ENCODE measurements at regions not wholly inside any gene's neighbourhood (a gene's known extent, or its start where the extent isn't known, plus 50 kb on each side); places are given as distances from the start of the nearest gene placed in this dataset.
"Not testable (repeated sequence)": the region's sequence is repeated elsewhere in the genome, so short reads cannot be mapped to it uniquely, and the experiment has no call there.

DNA sequence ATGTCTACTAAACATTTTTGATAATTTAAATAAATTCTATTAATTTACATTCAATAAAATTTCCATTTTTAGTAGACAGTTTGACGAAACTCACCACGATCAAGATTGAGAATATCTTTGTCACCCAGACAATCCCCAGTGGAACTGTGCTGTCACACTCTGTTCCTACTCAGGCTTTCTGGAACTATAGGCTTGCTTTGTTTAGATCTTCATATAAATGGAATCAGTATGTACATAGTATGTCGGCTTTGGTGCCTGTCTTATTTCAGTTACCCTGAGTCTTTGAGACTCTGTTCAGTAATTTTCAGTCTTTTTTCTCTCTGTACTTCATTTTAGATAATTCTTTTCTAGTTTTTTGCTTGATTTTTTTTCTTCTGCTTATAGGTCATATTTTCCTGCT lies 163.5 kb upstream of the EMCN start:
- H3K27ac Mint-ChIP-seq: no peak overlapping the region
- no peak for DNase-seq
- H3K9me3 Mint-ChIP-seq: peaks cover 2% of the 10 kb centered on the region
- no peaks in the 10 kb centered on the region for H3K4me1 Mint-ChIP-seq (ENCODE audit: low read depth)
- no peaks in the 10 kb centered on the region for H3K36me3 Mint-ChIP-seq (ENCODE audit: low read depth)
- no peak overlapping the region for H3K4me3 Mint-ChIP-seq
- no peaks in the 10 kb centered on the region for H3K27me3 Mint-ChIP-seq

GRCh38 chr4:100679926-100680325 lies 162.1 kb upstream of the EMCN start:
- peaks cover 2% of the 10 kb centered on the region for H3K9me3 Mint-ChIP-seq
- H3K4me1 Mint-ChIP-seq (ENCODE audit: low read depth): no peaks in the 10 kb centered on the region
- no peak for DNase-seq
- H3K36me3 Mint-ChIP-seq (ENCODE audit: low read depth): no peaks in the 10 kb centered on the region
- H3K27me3 Mint-ChIP-seq: no peaks in the 10 kb centered on the region
- no peak overlapping the region for H3K4me3 Mint-ChIP-seq
- H3K27ac Mint-ChIP-seq: no peak overlapping the region

GRCh38 chr4:100674976-100675375 lies 157.2 kb upstream of the EMCN start:
- H3K9me3 Mint-ChIP-seq: no peaks in the 10 kb centered on the region
- no peaks in the 10 kb centered on the region for H3K36me3 Mint-ChIP-seq (ENCODE audit: low read depth)
- DNase-seq: no peak
- no peaks in the 10 kb centered on the region for H3K4me1 Mint-ChIP-seq (ENCODE audit: low read depth)
- H3K4me3 Mint-ChIP-seq: no peak overlapping the region
- no peak overlapping the region for H3K27ac Mint-ChIP-seq
- no peaks in the 10 kb centered on the region for H3K27me3 Mint-ChIP-seq

DNA sequence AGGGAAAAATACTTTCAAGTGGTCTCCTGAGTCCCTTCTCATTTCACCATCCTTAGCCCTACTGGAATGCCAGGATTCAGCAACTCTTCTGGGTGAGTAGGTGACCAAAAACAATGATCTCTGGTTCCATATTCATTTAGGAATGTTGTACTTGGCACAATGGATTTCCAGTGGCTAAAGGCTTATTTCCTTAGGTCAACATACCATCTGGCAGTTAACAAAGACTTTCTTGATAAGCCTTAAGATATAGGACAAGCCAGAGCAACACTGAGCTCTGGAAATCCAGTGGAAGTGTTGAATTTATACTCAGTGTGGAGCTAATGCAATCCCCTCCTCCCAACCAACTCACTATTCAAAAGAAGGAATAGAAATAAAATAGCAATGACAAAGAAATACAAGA lies 139.4 kb upstream of the EMCN start:
- H3K4me1 Mint-ChIP-seq (ENCODE audit: low read depth): no peaks in the 10 kb centered on the region
- H3K27me3 Mint-ChIP-seq: peaks cover 9% of the 10 kb centered on the region
- DNase-seq: no peak
- no peak overlapping the region for H3K27ac Mint-ChIP-seq
- no peaks in the 10 kb centered on the region for H3K36me3 Mint-ChIP-seq (ENCODE audit: low read depth)
- H3K4me3 Mint-ChIP-seq: no peak overlapping the region
- H3K9me3 Mint-ChIP-seq: no peaks in the 10 kb centered on the region

DNA sequence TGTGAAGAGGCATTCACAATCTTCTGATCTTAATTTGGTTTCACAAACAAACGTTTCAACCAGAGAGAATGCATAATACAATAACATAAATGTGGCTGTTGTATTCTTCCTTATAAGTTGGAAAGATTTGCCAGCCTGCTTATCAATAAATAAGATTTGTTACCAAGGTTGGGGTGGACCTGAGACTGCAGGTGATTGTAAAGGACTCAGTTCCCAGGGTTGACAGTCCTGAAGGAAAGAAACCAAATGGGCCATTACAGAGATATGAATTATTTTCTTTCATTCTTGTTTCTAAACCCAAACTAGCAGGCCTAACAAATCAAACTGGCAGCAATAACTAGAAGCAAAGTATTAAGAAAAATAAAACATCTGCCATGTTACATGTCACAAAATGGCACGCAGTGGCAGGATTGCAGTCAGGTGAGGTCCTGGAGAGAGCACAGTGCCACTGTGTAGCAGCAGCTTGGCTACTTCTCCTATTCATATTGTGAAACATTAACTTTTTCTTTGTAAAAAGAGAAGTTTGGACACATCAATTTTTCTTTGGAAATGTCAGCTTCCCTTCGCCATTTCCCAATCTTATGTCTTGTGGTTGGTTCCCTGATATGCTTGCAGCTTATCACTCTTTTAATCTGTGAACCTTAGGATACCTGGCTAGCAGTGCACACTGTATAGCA lies 133.8 kb upstream of the EMCN start:
- peaks cover 5% of the 10 kb centered on the region for H3K27me3 Mint-ChIP-seq
- H3K9me3 Mint-ChIP-seq: no peaks in the 10 kb centered on the region
- no peaks in the 10 kb centered on the region for H3K36me3 Mint-ChIP-seq (ENCODE audit: low read depth)
- H3K27ac Mint-ChIP-seq: no peak overlapping the region
- no peak overlapping the region for H3K4me3 Mint-ChIP-seq
- H3K4me1 Mint-ChIP-seq (ENCODE audit: low read depth): no peaks in the 10 kb centered on the region
- no peak for DNase-seq

GRCh38 chr4:100649417-100649816 lies 131.6 kb upstream of the EMCN start:
- Mint-ChIP-seq H3K4me1 (ENCODE audit: low read depth) (no peaks in the 10 kb centered on the region), H3K27ac (no peak overlapping the region), H3K27me3 (peaks cover 5% of the 10 kb centered on the region), H3K36me3 (ENCODE audit: low read depth) (no peaks in the 10 kb centered on the region), H3K4me3 (no peak overlapping the region), H3K9me3 (no peaks in the 10 kb centered on the region)
- DNase-seq: no peak

- H3K4me1 Mint-ChIP-seq (ENCODE audit: low read depth): no peaks in the 10 kb centered on the region
- no peak overlapping the region for H3K27ac Mint-ChIP-seq
- no peak overlapping the region for H3K4me3 Mint-ChIP-seq
- H3K27me3 Mint-ChIP-seq: no peaks in the 10 kb centered on the region
- no peak for DNase-seq
- no peaks in the 10 kb centered on the region for H3K9me3 Mint-ChIP-seq
- H3K36me3 Mint-ChIP-seq (ENCODE audit: low read depth): no peaks in the 10 kb centered on the region
Measured at GRCh38 chr4:100644150-100644549, 126.3 kb upstream of the EMCN start.

- Mint-ChIP-seq H3K27me3 (no peaks in the 10 kb centered on the region), H3K4me1 (ENCODE audit: low read depth) (no peaks in the 10 kb centered on the region), H3K4me3 (no peak overlapping the region), H3K9me3 (no peaks in the 10 kb centered on the region), H3K27ac (no peak overlapping the region), H3K36me3 (ENCODE audit: low read depth) (no peaks in the 10 kb centered on the region)
- DNase-seq: no peak
Measured at GRCh38 chr4:100641336-100641735, 123.5 kb upstream of the EMCN start.

GRCh38 chr4:100635899-100636298 lies 118.1 kb upstream of the EMCN start:
- no peaks in the 10 kb centered on the region for H3K36me3 Mint-ChIP-seq (ENCODE audit: low read depth)
- no peak overlapping the region for H3K4me3 Mint-ChIP-seq
- H3K4me1 Mint-ChIP-seq (ENCODE audit: low read depth): no peaks in the 10 kb centered on the region
- H3K27ac Mint-ChIP-seq: no peak overlapping the region
- DNase-seq: no peak
- H3K9me3 Mint-ChIP-seq: no peaks in the 10 kb centered on the region
- H3K27me3 Mint-ChIP-seq: no peaks in the 10 kb centered on the region

DNA sequence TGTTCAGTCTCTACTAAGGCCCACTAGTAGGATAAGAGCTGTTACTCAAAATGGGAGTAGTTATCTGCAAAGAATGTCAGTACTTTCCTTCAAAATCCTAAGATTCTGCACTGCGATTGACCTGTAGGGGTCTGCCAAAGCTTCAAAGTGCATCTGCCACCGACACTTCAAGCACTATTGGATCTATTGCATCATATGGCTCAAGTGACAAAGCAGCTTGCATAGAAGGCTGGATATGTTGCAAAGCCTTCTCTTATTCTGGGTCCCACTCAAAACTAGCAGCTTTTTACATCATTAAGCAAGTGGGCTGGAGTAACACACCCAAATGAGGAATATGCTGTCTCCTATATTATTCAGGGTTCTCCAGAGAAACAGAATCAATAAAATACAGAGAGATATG lies 115.4 kb upstream of the EMCN start:
- no peaks in the 10 kb centered on the region for H3K9me3 Mint-ChIP-seq
- no peaks in the 10 kb centered on the region for H3K4me1 Mint-ChIP-seq (ENCODE audit: low read depth)
- H3K4me3 Mint-ChIP-seq: no peak overlapping the region
- H3K27ac Mint-ChIP-seq: no peak overlapping the region
- no peak for DNase-seq
- H3K27me3 Mint-ChIP-seq: no peaks in the 10 kb centered on the region
- H3K36me3 Mint-ChIP-seq (ENCODE audit: low read depth): no peaks in the 10 kb centered on the region

GRCh38 chr4:100632163-100632562 lies 114.3 kb upstream of the EMCN start:
- H3K27me3 Mint-ChIP-seq: no peaks in the 10 kb centered on the region
- no peaks in the 10 kb centered on the region for H3K9me3 Mint-ChIP-seq

DNA sequence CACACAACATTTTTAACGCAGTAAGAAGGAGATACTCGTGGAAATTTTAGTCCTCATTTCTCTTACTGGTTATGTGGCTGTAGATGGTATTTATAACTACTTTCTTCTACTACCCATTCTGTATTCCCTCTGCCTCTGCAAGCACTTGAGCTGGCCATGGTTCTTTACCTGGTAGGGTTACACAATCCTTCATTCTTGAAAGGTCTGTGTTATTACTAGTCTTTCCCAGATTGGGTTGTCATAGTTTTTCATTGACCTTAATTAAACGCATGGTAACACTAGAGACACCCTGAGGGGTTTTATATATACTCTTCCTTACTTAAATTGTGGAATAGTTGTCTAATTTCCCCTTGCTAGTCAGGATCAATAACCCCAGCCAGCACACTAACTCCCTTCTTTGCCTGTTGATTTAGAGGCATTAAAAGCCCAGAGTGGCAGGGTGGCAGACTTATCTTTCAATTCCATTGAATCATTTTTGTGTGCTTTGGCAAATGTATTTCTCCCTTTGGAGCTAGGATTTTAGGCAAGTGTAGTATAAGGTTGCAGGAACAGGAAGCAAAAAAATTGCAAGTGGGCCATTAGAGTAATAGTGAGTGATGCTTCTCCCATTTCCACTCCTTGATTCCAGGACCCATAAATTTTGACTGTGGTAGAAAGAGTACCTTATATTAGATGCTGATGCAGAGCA lies 113.6 kb upstream of the EMCN start:
- Mint-ChIP-seq H3K27ac (no peak overlapping the region), H3K4me3 (no peak overlapping the region), H3K4me1 (ENCODE audit: low read depth) (no peaks in the 10 kb centered on the region), H3K36me3 (ENCODE audit: low read depth) (no peaks in the 10 kb centered on the region), H3K9me3 (no peaks in the 10 kb centered on the region), H3K27me3 (no peaks in the 10 kb centered on the region)
- no peak for DNase-seq

More at GRCh38 chr4:100632163-100632562, 114.3 kb upstream of the EMCN start:
- H3K4me1 Mint-ChIP-seq (ENCODE audit: low read depth): no peaks in the 10 kb centered on the region
- H3K36me3 Mint-ChIP-seq (ENCODE audit: low read depth): no peaks in the 10 kb centered on the region
- no peak for DNase-seq
- H3K27ac Mint-ChIP-seq: no peak overlapping the region
- H3K4me3 Mint-ChIP-seq: no peak overlapping the region

DNA sequence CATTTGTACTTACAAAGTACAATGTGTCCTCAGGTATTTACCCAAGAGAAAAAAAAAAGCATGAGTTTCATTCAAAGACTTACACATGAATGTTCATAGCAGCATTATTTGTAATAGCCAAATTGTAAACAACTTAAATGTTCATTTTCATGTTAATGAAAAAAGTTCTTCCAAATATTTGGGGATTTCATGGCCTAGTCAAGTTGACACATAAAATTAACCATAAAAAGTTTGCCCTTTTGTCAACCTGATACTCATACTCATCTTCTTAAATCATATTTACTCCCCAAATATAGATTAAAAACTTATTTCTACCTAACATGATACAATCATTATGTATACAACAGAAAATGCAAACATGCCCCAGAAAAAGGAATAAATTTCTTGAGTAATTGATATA lies 112.5 kb upstream of the EMCN start:
- Mint-ChIP-seq H3K4me1 (ENCODE audit: low read depth) (no peaks in the 10 kb centered on the region), H3K27me3 (no peaks in the 10 kb centered on the region), H3K36me3 (ENCODE audit: low read depth) (no peaks in the 10 kb centered on the region), H3K9me3 (peaks cover 3% of the 10 kb centered on the region), H3K4me3 (no peak overlapping the region), H3K27ac (no peak overlapping the region)
- no peak for DNase-seq

DNA sequence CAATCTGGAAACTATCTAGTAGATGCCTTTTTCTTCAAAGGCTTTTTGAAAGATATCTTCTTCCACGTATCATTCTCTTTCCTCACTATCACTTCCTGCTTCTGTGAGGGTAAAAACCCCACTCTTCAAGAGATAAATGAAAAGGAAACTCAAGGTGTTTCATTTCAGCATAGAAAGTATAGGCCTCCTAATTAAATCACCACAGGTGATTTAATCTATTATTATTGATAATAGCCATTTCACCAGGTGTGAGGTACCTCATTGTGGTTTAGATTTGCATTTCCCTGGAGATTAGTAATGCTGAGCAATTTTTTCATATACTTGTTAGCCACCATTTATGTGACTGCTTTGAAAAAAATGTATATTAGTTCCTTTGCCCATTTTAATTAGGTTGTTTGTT lies 92.0 kb upstream of the EMCN start:
- H3K27ac Mint-ChIP-seq: no peak overlapping the region
- peaks cover 9% of the 10 kb centered on the region for H3K4me1 Mint-ChIP-seq (ENCODE audit: low read depth)
- no peaks in the 10 kb centered on the region for H3K9me3 Mint-ChIP-seq
- no peak overlapping the region for H3K4me3 Mint-ChIP-seq
- H3K36me3 Mint-ChIP-seq (ENCODE audit: low read depth): no peaks in the 10 kb centered on the region
- no peaks in the 10 kb centered on the region for H3K27me3 Mint-ChIP-seq
- no peak for DNase-seq

GRCh38 chr4:100608651-100609050 lies 90.8 kb upstream of the EMCN start:
- H3K27me3 Mint-ChIP-seq; H3K4me3 Mint-ChIP-seq; H3K9me3 Mint-ChIP-seq; H3K36me3 Mint-ChIP-seq (ENCODE audit: low read depth); H3K4me1 Mint-ChIP-seq (ENCODE audit: low read depth); DNase-seq; H3K27ac Mint-ChIP-seq: not testable (repeated sequence)
